ENCODE measurements at regions not wholly inside any gene's neighbourhood (a gene's known extent, or its start where the extent isn't known, plus 50 kb on each side); places are given as distances from the start of the nearest gene placed in this dataset.

- TF ChIP-seq CTCF (IDR thresholded peaks at IDR 0.05; ENCODE audit: insufficient read depth, low read depth, low read length) (no peak), EZH2 (IDR thresholded peaks at IDR 0.05; ENCODE audit: insufficient read depth, low read length) (no peak)
Measured at GRCh38 chr11:115054570-115055538, 376.5 kb downstream of the NXPE2 start.

Measured in astrocyte (in vitro differentiated cells and primary cell).